DOHH2 (cell line): ENCODE measurements at regions not wholly inside any gene's neighbourhood (a gene's known extent, or its start where the extent isn't known, plus 50 kb on each side); places are given as distances from the start of the nearest gene placed in this dataset.

ENCODE experiments used
- H3F3A ChIP-seq: fragments of 200-600 bp; sonication (generic), shearing (Covaris generic); 2 replicates; pipeline ENCODE4 v1.6.0; 2016; ENCODE audit warnings: antibody characterized with exemption, mild to moderate bottlenecking; ENCODE audit not compliant: control insufficient read depth, insufficient read depth
- H3K27ac ChIP-seq: fragments of 200-600 bp; sonication (generic); 2 replicates; pipeline ENCODE4 v1.5.1; 2014; ENCODE audit warnings: low read depth, mild to moderate bottlenecking, low read length, moderate library complexity
- H3K27me3 ChIP-seq: fragments of 200-600 bp; sonication (generic); 2 replicates; pipeline ENCODE4 v1.6.1; 2014; ENCODE audit warnings: mild to moderate bottlenecking, low read length, mixed read lengths; ENCODE audit not compliant: control insufficient read depth
- H3K36me3 ChIP-seq: fragments of 200-600 bp; sonication (generic); 2 replicates; pipeline ENCODE4 v1.6.1; 2014; ENCODE audit warnings: mild to moderate bottlenecking, low read length, moderate library complexity, mixed read lengths; ENCODE audit not compliant: control insufficient read depth
- H3K4me1 ChIP-seq: fragments of 200-600 bp; sonication (generic); 2 replicates; pipeline ENCODE4 v1.6.1; 2014; ENCODE audit warnings: mild to moderate bottlenecking, low read length, mixed read lengths; ENCODE audit not compliant: control insufficient read depth
- H3K4me2 ChIP-seq: fragments of 200-600 bp; sonication (generic); 2 replicates; pipeline ENCODE4 v1.6.0; 2014; ENCODE audit warnings: mild to moderate bottlenecking, low read length, moderate library complexity
- H3K4me3 ChIP-seq: fragments of 200-600 bp; sonication (generic); 2 replicates; pipeline ENCODE4 v1.5.1; 2014; ENCODE audit warnings: mild to moderate bottlenecking, low read length, mixed read lengths
- H3K79me2 ChIP-seq: fragments of 200-600 bp; sonication (generic); 2 replicates; pipeline ENCODE4 v1.6.1; 2014; ENCODE audit warnings: mild to moderate bottlenecking, low read length, mixed read lengths; ENCODE audit not compliant: control insufficient read depth
- H3K9me2 ChIP-seq: fragments of 200-600 bp; sonication (generic); replicated peaks from 2 replicates; pipeline ENCODE4 v1.6.1; 2014; ENCODE audit warnings: mild to moderate bottlenecking, low read length, mixed read lengths; ENCODE audit not compliant: control insufficient read depth
- H3K9me3 ChIP-seq: fragments of 200-600 bp; sonication (generic); 2 replicates; pipeline ENCODE4 v1.6.1; 2014; ENCODE audit warnings: antibody characterized with exemption, low read length, mixed read lengths; ENCODE audit not compliant: control insufficient read depth, insufficient read depth
- H4K20me1 ChIP-seq: fragments of 200-600 bp; sonication (generic); 2 replicates; pipeline ENCODE4 v1.6.0; 2014; ENCODE audit warnings: low read depth, mild to moderate bottlenecking, antibody characterized with exemption, low read length, moderate library complexity; ENCODE audit not compliant: control insufficient read depth, insufficient read depth
- CTCF ChIP-seq: fragments of 200-600 bp; sonication (generic); IDR thresholded peaks from one replicate; pipeline ENCODE4 v1.5.1; 2014; ENCODE audit warnings: antibody characterized with exemption, mild to moderate bottlenecking, low read depth, low read length; ENCODE audit not compliant: poor library complexity, severe bottlenecking
- EZH2phosphoT487 ChIP-seq: fragments of 200-600 bp; sonication (generic); IDR thresholded peaks from 2 replicates; pipeline ENCODE4 v1.6.1; 2017; ENCODE audit warnings: borderline replicate concordance, mild to moderate bottlenecking, antibody characterized with exemption, low read length, moderate library complexity, mixed read lengths

GRCh38 chr12:77578466-77579220 is 252.1 kb upstream of the NAV3 start:
- H3K9me3 ChIP-seq, result no peaks in the 10 kb centered on the region
- H3F3A ChIP-seq, result no peaks in the 10 kb centered on the region
- no peaks in the 10 kb centered on the region for H3K79me2 ChIP-seq
- no peak overlapping the region for H3K4me2 ChIP-seq
- no peak overlapping the region for H3K4me3 ChIP-seq
- no peaks in the 10 kb centered on the region for H3K4me1 ChIP-seq
- H3K9me2 ChIP-seq, result no peaks in the 10 kb centered on the region
- H3K36me3 ChIP-seq, result no peaks in the 10 kb centered on the region
- no peak overlapping the region for H3K27ac ChIP-seq
- H4K20me1 ChIP-seq, result no peaks in the 10 kb centered on the region
- no peaks in the 10 kb centered on the region for H3K27me3 ChIP-seq
- TF ChIP-seq EZH2phosphoT487 (no peak), CTCF (no peak)

DNA sequence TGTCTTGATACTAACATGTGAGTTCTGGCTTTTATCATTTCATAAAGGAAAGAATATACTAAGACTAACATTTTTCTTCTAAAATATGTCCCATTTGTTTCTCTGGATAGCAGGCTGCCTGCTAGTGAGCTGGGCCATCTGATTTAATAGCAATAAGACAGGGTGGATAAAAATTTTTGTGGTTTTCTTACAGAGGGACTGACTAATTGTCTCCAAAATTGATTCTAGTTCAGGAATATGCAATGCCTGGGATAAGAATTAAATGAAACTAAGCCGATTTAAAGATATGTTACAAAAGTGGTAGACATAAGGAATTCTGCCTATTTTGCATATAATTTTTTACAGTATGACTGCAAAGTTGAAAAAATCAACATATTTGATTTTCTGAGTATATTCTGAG is 252.9 kb upstream of the NAV3 start:
- Histone ChIP-seq H3K4me1 (no peaks in the 10 kb centered on the region), H3K36me3 (no peaks in the 10 kb centered on the region), H3K4me3 (no peak overlapping the region), H3K9me2 (no peaks in the 10 kb centered on the region), H3K27me3 (no peaks in the 10 kb centered on the region), H3F3A (no peaks in the 10 kb centered on the region), H3K4me2 (no peak overlapping the region), H3K9me3 (no peaks in the 10 kb centered on the region), H4K20me1 (no peaks in the 10 kb centered on the region), H3K79me2 (no peaks in the 10 kb centered on the region), H3K27ac (no peak overlapping the region)
- no peak for TF ChIP-seq CTCF
- no peak for TF ChIP-seq EZH2phosphoT487

DNA sequence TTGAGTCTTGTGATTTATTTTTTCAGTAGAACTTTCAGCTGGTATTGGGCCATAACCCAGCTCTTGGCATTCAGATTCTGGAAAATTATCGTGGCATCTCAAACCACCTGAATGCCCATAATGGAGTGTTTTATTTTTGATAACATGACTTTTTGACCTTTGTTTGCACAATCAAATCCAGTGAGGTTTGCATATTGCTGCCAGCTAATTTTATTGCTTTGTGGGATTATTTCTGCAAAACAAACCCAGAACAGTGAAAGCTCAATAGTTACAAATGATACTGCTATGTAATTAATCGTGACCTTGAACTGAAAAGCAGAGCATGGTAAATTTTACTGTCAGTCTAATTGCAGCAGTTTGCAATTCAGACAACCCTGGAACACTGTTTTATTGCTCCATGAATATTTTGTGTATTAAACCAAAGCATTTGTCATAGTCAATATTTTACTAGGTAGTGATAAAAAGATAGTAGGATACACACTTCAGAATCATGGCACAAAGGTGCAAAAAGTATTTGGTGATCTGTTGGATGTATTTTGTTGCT is 255.2 kb upstream of the NAV3 start:
- Histone ChIP-seq H3K27me3 (no peaks in the 10 kb centered on the region), H3F3A (no peaks in the 10 kb centered on the region), H3K4me3 (no peak overlapping the region), H3K79me2 (no peaks in the 10 kb centered on the region), H4K20me1 (no peaks in the 10 kb centered on the region), H3K36me3 (no peaks in the 10 kb centered on the region), H3K27ac (no peak overlapping the region), H3K9me3 (no peaks in the 10 kb centered on the region), H3K9me2 (no peaks in the 10 kb centered on the region), H3K4me2 (no peak overlapping the region), H3K4me1 (no peaks in the 10 kb centered on the region)
- no peak for TF ChIP-seq EZH2phosphoT487
- TF ChIP-seq CTCF, result no peak
